GM10266 (cell line): ENCODE measurements at regions not wholly inside any gene's neighbourhood (a gene's known extent, or its start where the extent isn't known, plus 50 kb on each side); places are given as distances from the start of the nearest gene placed in this dataset.

Experiments
- DNase-seq: peaks from one replicate; pipeline ENCODE4 v3.0.0; 2012; ENCODE audit errors: extremely low spot score
- CTCF ChIP-seq: IDR thresholded peaks from 2 replicates; pipeline ENCODE4 v1.5.1; 2012; ENCODE audit warnings: mild to moderate bottlenecking, low read depth; ENCODE audit not compliant: control insufficient read depth, insufficient read depth; ENCODE audit errors: missing control alignments

- TF ChIP-seq CTCF: no peak
- DNase-seq: no peak
Measured at GRCh38 chr2:5799348-5799747, 107.2 kb downstream of the SOX11 start.

- no peak for TF ChIP-seq CTCF
- no peak for DNase-seq
Measured at GRCh38 chr2:5803547-5803946, 111.4 kb downstream of the SOX11 start.

DNA sequence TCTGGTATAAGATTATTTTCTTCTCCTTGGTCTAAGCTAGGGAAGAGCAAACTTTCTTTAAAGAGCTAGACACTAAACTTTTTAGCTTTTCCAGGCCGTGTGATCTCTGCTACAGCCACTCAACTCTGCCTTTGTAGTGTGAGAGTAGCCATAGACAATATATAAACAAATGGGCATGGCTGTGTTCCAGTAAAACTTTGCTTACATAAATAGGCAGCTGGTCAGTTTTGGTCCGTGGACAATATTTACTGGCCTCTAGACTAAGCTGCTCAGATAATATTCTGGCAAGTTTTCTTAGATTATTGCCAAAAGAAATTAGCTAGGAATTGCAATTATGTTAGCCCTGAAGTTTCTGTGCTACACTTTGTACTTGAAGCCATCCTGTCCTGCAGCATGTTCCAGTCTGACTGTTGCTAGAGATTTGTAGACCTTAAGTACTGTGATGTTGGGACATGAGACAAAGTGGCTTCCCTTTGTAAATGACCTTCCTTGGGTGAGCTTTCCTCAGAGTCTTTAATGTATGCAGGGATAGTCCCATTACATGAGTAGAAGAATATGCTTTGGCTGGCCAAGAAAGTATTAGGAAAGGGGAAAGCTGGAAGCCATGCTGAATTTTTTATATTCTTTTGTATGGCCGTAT lies 126.9 kb downstream of the SOX11 start:
- TF ChIP-seq CTCF: no peak
- DNase-seq: no peak

GRCh38 chr2:5824126-5824525 lies 131.9 kb downstream of the SOX11 start:
- no peak for DNase-seq
- TF ChIP-seq CTCF: no peak

GRCh38 chr2:5825686-5826085 lies 133.5 kb downstream of the SOX11 start:
- DNase-seq: no peak
- no peak for TF ChIP-seq CTCF

- no peak for TF ChIP-seq CTCF
- no peak for DNase-seq
Measured at GRCh38 chr2:5826979-5827655, 134.9 kb downstream of the SOX11 start.

GRCh38 chr2:5834501-5834900 lies 142.3 kb downstream of the SOX11 start:
- DNase-seq: no peak
- no peak for TF ChIP-seq CTCF
